GM10266 (cell line): ENCODE measurements at regions not wholly inside any gene's neighbourhood (a gene's known extent, or its start where the extent isn't known, plus 50 kb on each side); places are given as distances from the start of the nearest gene placed in this dataset.

Source experiments
- DNase-seq: peaks from one replicate; pipeline ENCODE4 v3.0.0; 2012; ENCODE audit errors: extremely low spot score
- TF ChIP-seq, protein P1 (sequence below): IDR thresholded peaks from 2 replicates; pipeline ENCODE4 v1.5.1; 2012; ENCODE audit warnings: mild to moderate bottlenecking, low read depth; ENCODE audit not compliant: control insufficient read depth, insufficient read depth; ENCODE audit errors: missing control alignments

DNA sequence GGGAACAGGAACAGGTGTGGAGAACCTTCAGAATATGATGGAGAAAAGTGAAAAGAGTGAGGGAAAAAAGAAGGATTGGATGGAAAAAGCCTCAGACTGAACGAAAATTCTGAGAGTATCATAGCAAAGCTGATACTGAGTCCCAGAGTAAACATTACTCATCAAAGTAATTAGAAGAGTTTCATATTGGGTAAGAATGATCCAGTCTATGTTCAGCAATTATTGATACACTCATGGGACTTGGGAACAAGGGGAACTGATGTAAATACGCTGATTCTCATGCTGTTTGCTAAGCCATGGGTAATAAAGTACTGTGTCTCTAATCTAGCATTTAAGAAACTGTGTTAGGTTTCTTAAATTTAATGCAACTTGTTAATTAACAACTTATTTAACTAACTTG, 219.9 kb upstream of the NOL4 start:
- TF ChIP-seq, protein P1, sequence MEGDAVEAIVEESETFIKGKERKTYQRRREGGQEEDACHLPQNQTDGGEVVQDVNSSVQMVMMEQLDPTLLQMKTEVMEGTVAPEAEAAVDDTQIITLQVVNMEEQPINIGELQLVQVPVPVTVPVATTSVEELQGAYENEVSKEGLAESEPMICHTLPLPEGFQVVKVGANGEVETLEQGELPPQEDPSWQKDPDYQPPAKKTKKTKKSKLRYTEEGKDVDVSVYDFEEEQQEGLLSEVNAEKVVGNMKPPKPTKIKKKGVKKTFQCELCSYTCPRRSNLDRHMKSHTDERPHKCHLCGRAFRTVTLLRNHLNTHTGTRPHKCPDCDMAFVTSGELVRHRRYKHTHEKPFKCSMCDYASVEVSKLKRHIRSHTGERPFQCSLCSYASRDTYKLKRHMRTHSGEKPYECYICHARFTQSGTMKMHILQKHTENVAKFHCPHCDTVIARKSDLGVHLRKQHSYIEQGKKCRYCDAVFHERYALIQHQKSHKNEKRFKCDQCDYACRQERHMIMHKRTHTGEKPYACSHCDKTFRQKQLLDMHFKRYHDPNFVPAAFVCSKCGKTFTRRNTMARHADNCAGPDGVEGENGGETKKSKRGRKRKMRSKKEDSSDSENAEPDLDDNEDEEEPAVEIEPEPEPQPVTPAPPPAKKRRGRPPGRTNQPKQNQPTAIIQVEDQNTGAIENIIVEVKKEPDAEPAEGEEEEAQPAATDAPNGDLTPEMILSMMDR: no peak
- no peak for DNase-seq

DNA sequence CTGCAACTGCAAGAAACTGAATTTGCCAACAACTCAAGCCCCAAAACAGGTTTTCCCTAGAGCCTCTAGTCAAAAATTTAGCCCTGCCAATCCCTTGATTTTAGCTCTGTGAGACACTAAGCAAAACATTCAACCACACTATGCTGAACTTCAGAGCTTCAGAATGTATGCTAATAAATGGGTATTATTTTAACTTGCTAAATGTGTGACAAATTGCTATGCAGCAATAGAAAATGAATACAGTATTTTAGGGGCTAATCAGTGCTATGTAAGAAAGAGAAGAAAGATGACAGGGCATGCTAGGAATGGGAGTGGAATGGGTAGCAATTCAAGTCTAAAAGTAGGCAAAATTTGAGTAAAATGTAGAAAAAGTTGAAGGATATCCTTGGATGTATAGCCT, 223.9 kb upstream of the NOL4 start:
- DNase-seq: no peak
- TF ChIP-seq, protein P1: no peak

DNA sequence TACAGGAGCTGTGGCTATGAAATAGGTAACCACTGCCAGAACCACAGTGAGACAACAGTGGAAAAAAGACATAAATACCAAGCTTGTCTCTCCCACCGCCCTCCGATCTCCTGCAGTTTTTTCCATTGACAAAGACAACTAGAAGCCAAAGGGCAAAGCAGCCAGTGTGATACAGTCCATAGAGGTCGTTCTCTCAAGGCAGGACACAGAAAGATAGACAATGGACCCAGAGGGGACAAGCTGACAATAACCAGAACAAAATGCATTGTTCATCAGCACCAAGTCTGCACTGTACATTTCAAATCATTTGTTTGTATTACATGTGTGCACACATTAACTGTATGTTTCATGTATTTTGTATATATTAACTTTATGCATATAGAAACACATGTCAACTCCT, 233.0 kb upstream of the NOL4 start:
- no peak for DNase-seq
- TF ChIP-seq, protein P1: no peak

DNA sequence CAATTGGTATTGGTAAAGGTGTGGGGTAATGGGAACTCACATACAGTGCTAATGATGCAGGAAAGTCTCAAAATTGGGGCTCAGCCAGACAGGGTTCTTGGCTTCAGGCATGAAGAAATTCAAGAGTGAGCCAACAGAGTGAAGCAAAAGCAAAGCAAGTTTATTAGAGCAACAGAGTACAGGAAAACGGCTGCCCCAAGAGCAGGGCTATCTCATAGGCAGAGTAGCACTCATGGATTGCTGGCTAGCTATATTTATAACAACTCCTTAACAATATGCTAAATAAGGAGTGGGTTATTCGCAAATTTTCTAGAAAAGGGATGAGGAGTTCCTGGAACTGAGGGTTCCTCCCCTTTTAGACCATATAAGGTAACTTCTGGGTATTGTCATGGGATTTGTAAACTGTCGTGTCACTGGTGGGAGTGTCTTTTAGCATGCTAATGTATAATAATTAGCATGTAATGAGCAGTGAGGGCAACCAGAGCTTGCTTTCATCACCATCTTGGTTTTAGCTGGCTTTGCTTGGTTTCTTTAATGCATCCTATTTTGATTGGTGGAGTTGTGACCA, 233.8 kb upstream of the NOL4 start:
- TF ChIP-seq, protein P1: no peak
- no peak for DNase-seq

DNA sequence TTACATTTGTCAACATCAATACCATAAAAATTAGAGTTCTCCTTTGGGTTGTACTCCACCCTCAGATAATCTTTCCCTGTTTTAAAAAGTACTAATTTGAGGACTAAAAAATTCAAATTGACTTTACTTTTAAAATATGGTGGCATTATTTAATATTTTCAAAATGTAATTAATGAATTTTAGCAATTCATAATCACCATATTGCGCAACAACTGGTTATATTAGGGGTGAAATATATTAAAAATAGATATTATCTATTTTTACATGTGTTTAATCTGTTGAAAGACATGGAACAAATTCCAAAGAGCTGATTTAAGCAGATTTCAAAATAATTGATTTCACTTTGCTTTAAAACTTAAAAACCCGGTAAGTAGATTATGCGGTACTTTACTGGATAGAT, 236.6 kb upstream of the NOL4 start:
- TF ChIP-seq, protein P1: no peak
- no peak for DNase-seq

DNA sequence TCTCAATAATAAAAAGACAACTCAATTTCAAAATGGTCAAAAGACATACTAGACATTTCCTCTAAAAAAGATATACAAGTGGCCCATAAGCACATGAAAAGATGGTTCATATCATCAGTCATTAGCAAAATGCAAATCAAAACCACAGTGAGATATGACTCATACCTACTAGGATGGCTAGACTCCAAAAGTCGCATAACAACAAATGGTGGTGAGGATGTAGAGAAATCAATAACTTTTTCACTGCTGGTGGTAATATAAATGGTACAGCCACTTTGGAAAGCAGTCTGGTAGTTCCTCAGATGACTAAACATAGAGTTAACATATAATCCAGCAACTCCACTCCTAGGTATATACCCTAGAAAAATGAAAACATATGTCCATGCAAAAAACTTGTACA, 242.3 kb upstream of the NOL4 start:
- TF ChIP-seq, protein P1: no peak
- no peak for DNase-seq

DNA sequence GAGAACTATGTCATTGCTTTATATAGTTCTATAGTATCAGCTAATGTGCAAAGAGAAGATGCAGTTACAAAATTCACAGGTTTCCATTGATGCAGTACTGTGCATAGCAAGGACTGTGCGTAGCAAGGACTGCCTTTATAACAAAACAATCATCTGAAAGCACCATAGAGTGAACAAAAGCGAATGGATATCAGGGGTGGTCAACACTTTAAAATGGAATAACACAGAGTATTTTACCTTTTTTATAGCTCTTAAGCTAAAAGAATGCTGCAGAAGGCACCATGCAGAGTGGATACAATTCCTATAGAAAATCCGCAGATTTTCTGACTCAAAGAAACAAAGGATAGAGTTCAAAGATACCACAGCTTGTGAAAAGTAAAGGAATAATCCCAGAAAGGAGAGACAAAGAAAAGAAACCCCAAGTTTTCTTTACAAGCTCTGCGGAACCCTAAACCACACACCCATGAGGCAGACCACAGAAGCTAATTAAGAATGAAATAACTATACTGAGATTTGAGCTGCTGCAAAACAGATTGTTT, 229.9 kb upstream of the DTNA start:
- DNase-seq: no peak
- TF ChIP-seq, protein P1: no peak
